ENCODE measurements at regions not wholly inside any gene's neighbourhood (a gene's known extent, or its start where the extent isn't known, plus 50 kb on each side); places are given as distances from the start of the nearest gene placed in this dataset.

DNA sequence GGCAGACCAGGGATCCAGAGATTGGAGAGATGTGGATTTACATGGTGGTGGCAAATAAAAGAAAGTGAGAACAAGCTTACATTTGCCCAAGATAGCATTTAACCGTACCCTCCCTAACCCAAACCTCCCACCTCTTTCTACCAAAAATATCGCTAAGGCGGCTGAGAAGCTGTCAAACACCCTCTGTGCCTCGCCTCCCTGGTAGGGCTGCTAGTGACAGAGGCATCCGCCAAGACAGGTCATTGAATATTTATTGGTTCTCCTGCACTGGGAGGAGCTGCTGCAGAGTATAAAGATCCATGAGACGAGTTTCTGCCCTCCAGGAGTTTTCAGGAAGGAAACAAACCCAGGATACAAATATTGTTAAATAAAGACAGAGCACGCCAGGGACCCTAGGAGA, 107.3 kb upstream of the TMC3 start:
- TF ChIP-seq, protein P1, sequence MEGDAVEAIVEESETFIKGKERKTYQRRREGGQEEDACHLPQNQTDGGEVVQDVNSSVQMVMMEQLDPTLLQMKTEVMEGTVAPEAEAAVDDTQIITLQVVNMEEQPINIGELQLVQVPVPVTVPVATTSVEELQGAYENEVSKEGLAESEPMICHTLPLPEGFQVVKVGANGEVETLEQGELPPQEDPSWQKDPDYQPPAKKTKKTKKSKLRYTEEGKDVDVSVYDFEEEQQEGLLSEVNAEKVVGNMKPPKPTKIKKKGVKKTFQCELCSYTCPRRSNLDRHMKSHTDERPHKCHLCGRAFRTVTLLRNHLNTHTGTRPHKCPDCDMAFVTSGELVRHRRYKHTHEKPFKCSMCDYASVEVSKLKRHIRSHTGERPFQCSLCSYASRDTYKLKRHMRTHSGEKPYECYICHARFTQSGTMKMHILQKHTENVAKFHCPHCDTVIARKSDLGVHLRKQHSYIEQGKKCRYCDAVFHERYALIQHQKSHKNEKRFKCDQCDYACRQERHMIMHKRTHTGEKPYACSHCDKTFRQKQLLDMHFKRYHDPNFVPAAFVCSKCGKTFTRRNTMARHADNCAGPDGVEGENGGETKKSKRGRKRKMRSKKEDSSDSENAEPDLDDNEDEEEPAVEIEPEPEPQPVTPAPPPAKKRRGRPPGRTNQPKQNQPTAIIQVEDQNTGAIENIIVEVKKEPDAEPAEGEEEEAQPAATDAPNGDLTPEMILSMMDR (IDR thresholded peaks at IDR 0.05; ENCODE audit: insufficient read depth in 1 of 2, low read depth in 1 of 2, low read length in 1 of 2, severe bottlenecking in 1 of 2, unreplicated experiment in 1 of 2): no peak
- no TSS peak for BruUV-seq (replicated peaks)
- intact Hi-C loops (cut with micrococcal nuclease; ENCODE audit: unreplicated experiment): loop anchor here (10.0 kb wide), 1 partner anchor 623 kb away; no protein-coding TSS in a partner anchor
- Histone ChIP-seq H3K4me1 (no peaks in the 10 kb centered on the region), H3K9me3 (no peaks in the 10 kb centered on the region), H3K27me3 (replicated peaks; ENCODE audit: control insufficient read depth, insufficient read depth, low read length) (no peaks in the 10 kb centered on the region), H3K36me3 (ENCODE audit: control insufficient read depth, insufficient read depth, low read length) (no peaks in the 10 kb centered on the region), H3K4me3 (ENCODE audit: low read depth, low read length) (no peak overlapping the region)
- Mint-ChIP-seq H3K4me3 (ENCODE audit: unreplicated experiment) (no peak overlapping the region), H3K27me3 (ENCODE audit: insufficient read depth, unreplicated experiment) (no peaks in the 10 kb centered on the region), H3K36me3 (ENCODE audit: insufficient read depth, unreplicated experiment) (no peaks in the 10 kb centered on the region), H3K9me3 (ENCODE audit: unreplicated experiment) (no peaks in the 10 kb centered on the region), H3K4me1 (ENCODE audit: low read depth, unreplicated experiment) (no peaks in the 10 kb centered on the region), H3K27ac (ENCODE audit: unreplicated experiment) (no peak overlapping the region)
- DNase-seq: no peak
- CTCF ChIA-PET: no interaction called here
- POLR2A ChIA-PET: no interaction called here

GRCh38 chr15:81480645-81481053, 106.6 kb upstream of the TMC3 start:
- intact Hi-C loops (cut with micrococcal nuclease; ENCODE audit: unreplicated experiment): loop anchor here (1.0 to 10.0 kb wide), 2 partner anchors 205 to 624 kb away; no protein-coding TSS in a partner anchor
- Mint-ChIP-seq H3K4me3 (ENCODE audit: unreplicated experiment) (no peak overlapping the region), H3K4me1 (ENCODE audit: low read depth, unreplicated experiment) (no peaks in the 10 kb centered on the region), H3K27me3 (ENCODE audit: insufficient read depth, unreplicated experiment) (no peaks in the 10 kb centered on the region), H3K27ac (ENCODE audit: unreplicated experiment) (no peak overlapping the region), H3K9me3 (ENCODE audit: unreplicated experiment) (no peaks in the 10 kb centered on the region), H3K36me3 (ENCODE audit: insufficient read depth, unreplicated experiment) (no peaks in the 10 kb centered on the region)
- Histone ChIP-seq H3K36me3 (ENCODE audit: control insufficient read depth, insufficient read depth, low read length) (no peaks in the 10 kb centered on the region), H3K4me1 (no peaks in the 10 kb centered on the region), H3K4me3 (ENCODE audit: low read depth, low read length) (no peak overlapping the region), H3K9me3 (no peaks in the 10 kb centered on the region), H3K27me3 (replicated peaks; ENCODE audit: control insufficient read depth, insufficient read depth, low read length) (no peaks in the 10 kb centered on the region)
- ChIA-PET POLR2A (no interaction called here), CTCF (no interaction called here)
- TF ChIP-seq, protein P1 (IDR thresholded peaks at IDR 0.05; ENCODE audit: insufficient read depth in 1 of 2, low read depth in 1 of 2, low read length in 1 of 2, severe bottlenecking in 1 of 2, unreplicated experiment in 1 of 2): peak; percentile 54 to 56
- peak in 1 of 2 experiments; percentile 67 for DNase-seq
- no TSS peak for BruUV-seq (replicated peaks)

DNA sequence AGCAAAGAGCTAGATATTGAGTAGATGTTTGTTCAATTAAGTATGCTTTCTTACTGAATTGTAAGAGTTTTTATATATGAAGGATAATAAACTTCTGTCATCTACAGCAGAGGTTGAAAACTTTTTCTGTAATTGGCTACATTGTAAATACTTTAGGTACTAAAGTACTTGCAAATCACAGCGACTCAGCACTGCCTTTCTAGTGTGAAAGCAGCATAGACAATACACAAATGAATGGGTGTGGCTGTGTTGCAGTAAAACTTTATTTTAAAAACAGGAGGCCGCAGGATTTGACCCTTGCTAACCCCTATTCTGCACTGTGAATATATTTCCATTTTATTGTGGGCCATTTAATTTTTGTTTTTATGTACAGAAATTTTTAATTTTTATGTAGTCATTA, 104.3 kb upstream of the TMC3 start:
- no peak for DNase-seq
- no peaks in the 10 kb centered on the region for H3K36me3 Mint-ChIP-seq (ENCODE audit: insufficient read depth, unreplicated experiment)
- H3K36me3 ChIP-seq (ENCODE audit: control insufficient read depth, insufficient read depth, low read length): no peaks in the 10 kb centered on the region
- H3K27me3 ChIP-seq (replicated peaks; ENCODE audit: control insufficient read depth, insufficient read depth, low read length): no peaks in the 10 kb centered on the region
- TF ChIP-seq, protein P1 (IDR thresholded peaks at IDR 0.05; ENCODE audit: insufficient read depth in 1 of 2, low read depth in 1 of 2, low read length in 1 of 2, severe bottlenecking in 1 of 2, unreplicated experiment in 1 of 2): no peak
- intact Hi-C loops (cut with micrococcal nuclease; ENCODE audit: unreplicated experiment): no loop called here
- H3K9me3 Mint-ChIP-seq (ENCODE audit: unreplicated experiment): no peaks in the 10 kb centered on the region
- no peaks in the 10 kb centered on the region for H3K9me3 ChIP-seq
- no peaks in the 10 kb centered on the region for H3K4me1 ChIP-seq
- no TSS peak for BruUV-seq (replicated peaks)
- no peaks in the 10 kb centered on the region for H3K4me1 Mint-ChIP-seq (ENCODE audit: low read depth, unreplicated experiment)
- H3K4me3 ChIP-seq (ENCODE audit: low read depth, low read length): no peak overlapping the region
- no peak overlapping the region for H3K27ac Mint-ChIP-seq (ENCODE audit: unreplicated experiment)
- no peak overlapping the region for H3K4me3 Mint-ChIP-seq (ENCODE audit: unreplicated experiment)
- peaks cover under 1% of the 10 kb centered on the region for H3K27me3 Mint-ChIP-seq (ENCODE audit: insufficient read depth, unreplicated experiment)
- CTCF ChIA-PET: no interaction called here
- POLR2A ChIA-PET: no interaction called here
